GM12878 (cell line): ENCODE measurements at regions not wholly inside any gene's neighbourhood (a gene's known extent, or its start where the extent isn't known, plus 50 kb on each side); places are given as distances from the start of the nearest gene placed in this dataset.

ENCODE experiments used
- ATAC-seq: fragments of 200-7000 bp; cut with Tn5 transposase; 3 replicates; pipeline ENCODE4 v1.9.1; 2020; ENCODE audit warnings: mild to moderate bottlenecking, moderate library complexity
- BruUV-seq: library from RNA; stranded (reverse); fragments of 400-500 nt; replicated peaks from 2 replicates; lab custom pipeline; 2021; lab: Mats Ljungman, UMichigan
- CTCF ChIA-PET: fragments of 300-600 bp; sonication (Branson Sonifier 250); formaldehyde crosslinking; extraction: SDS; loops from one replicate; lab custom pipeline; 2021; ENCODE audit warnings: inconsistent platforms; lab: Yijun Ruan, JAX
- POLR2A ChIA-PET: fragments of 350-600 bp; formaldehyde crosslinking; extraction: SDS; loops from one replicate; lab custom pipeline; 2021; ENCODE audit warnings: inconsistent platforms; lab: Charles Lee
- RAD21 ChIA-PET: fragments of 300-600 bp; sonication (Branson Sonifier 250); formaldehyde crosslinking; loops from one replicate; lab custom pipeline; 2023; ENCODE audit warnings: antibody characterized with exemption; ENCODE audit not compliant: unreplicated experiment; lab: Charles Lee
- SMC1A ChIA-PET: fragments of 300-600 bp; sonication (Branson Sonifier 250); formaldehyde crosslinking; loops from one replicate; lab custom pipeline; 2023; ENCODE audit not compliant: unreplicated experiment, uncharacterized antibody; lab: Charles Lee
- DNase-seq: peaks from one replicate; pipeline ENCODE4 v3.0.0-alpha.2; 2011; ENCODE audit warnings: low read depth, low spot score
- FAIRE-seq: peaks from 3 replicates; lab custom pipeline; 2011; peaks lifted over from hg19 to GRCh38; lab: Jason Lieb, UNC
- H2AFZ ChIP-seq: 2 replicates; pipeline ENCODE4 v1.6.0; 2011; ENCODE audit warnings: low read depth, low read length, control low read depth; ENCODE audit not compliant: control insufficient read depth
- H3K27ac ChIP-seq: 2 replicates; pipeline ENCODE4 v1.5.1; 2011; ENCODE audit warnings: control low read depth; ENCODE audit not compliant: control insufficient read depth, insufficient read depth
- H3K27me3 ChIP-seq, 2 experiments: replicated peaks in 1 of 2; 2 replicates each; pipeline versions ENCODE4 v1.6.0 to v1.6.1; 2011; ENCODE audit warnings: low read length in 1 of 2; ENCODE audit not compliant: control insufficient read depth in 2 of 2, insufficient read depth in 2 of 2
- H3K36me3 ChIP-seq, 2 experiments: 2 replicates each; pipeline ENCODE4 v1.5.1; 2011; ENCODE audit warnings: low read length in 1 of 2; ENCODE audit not compliant: control insufficient read depth in 2 of 2, insufficient read depth in 2 of 2
- H3K4me1 ChIP-seq: 2 replicates; pipeline ENCODE4 v1.6.1; 2011; ENCODE audit warnings: mild to moderate bottlenecking, low read length, moderate library complexity, mixed read lengths; ENCODE audit not compliant: control insufficient read depth, insufficient read depth
- H3K4me2 ChIP-seq: 2 replicates; pipeline ENCODE4 v1.6.0; 2011; ENCODE audit warnings: control low read depth; ENCODE audit not compliant: control insufficient read depth, insufficient read depth
- H3K4me3 ChIP-seq: fragments of 200-600 bp; sonication (generic); 2 replicates; pipeline ENCODE4 v1.5.1; 2016
- H3K79me2 ChIP-seq: 2 replicates; pipeline ENCODE4 v1.6.0; 2011; ENCODE audit warnings: low read length; ENCODE audit not compliant: control insufficient read depth, insufficient read depth
- H3K9ac ChIP-seq: 2 replicates; pipeline ENCODE4 v1.8.0; 2011; ENCODE audit warnings: low read length, control low read depth, mixed read lengths; ENCODE audit not compliant: control insufficient read depth, insufficient read depth
- H3K9me3 ChIP-seq: replicated peaks from 3 replicates; pipeline ENCODE4 v1.5.1; 2011; ENCODE audit warnings: mild to moderate bottlenecking, low read length; ENCODE audit not compliant: control insufficient read depth, insufficient read depth
- H4K20me1 ChIP-seq: 2 replicates; pipeline ENCODE4 v1.6.0; 2011; ENCODE audit not compliant: control insufficient read depth, insufficient read depth
- ATF2 ChIP-seq: IDR thresholded peaks from 2 replicates; pipeline ENCODE4 v1.6.1; 2012; ENCODE audit warnings: low read length, inconsistent platforms
- BCL3 ChIP-seq: IDR thresholded peaks from 2 replicates; pipeline ENCODE4 v1.6.1; 2011; ENCODE audit warnings: borderline replicate concordance, low read depth, mild to moderate bottlenecking, moderate library complexity, low read length; ENCODE audit not compliant: insufficient read depth, poor library complexity, severe bottlenecking
- CEBPB ChIP-seq, 2 experiments: fragments of 150-350 bp in 1 of 2; IDR thresholded peaks; 2 replicates each; pipeline ENCODE4 v1.6.1; 2012 to 2014; ENCODE audit warnings: low read depth in 2 of 2, low read length in 2 of 2, borderline replicate concordance in 1 of 2, inconsistent platforms in 1 of 2
- CHD4 ChIP-seq: fragments of 200-600 bp; sonication (generic); IDR thresholded peaks from 2 replicates; pipeline ENCODE4 v1.6.1; 2016; ENCODE audit warnings: mild to moderate bottlenecking
- EGR1 ChIP-seq, 2 experiments: IDR thresholded peaks; 1 replicate in 1 of 2; 2 replicates in 1 of 2; pipeline ENCODE4 v1.6.1; 2011 to 2012; ENCODE audit warnings: low read depth in 2 of 2, low read length in 2 of 2, borderline replicate concordance in 1 of 2, mild to moderate bottlenecking in 1 of 2, moderate library complexity in 1 of 2
- ETV6 ChIP-seq, 2 experiments: fragments of 450-650 bp in 1 of 2; IDR thresholded peaks in 1 of 2; conservative IDR thresholded peaks in 1 of 2; 2 replicates each; pipeline ENCODE4 v1.6.1; 2014; ENCODE audit warnings: antibody characterized with exemption in 1 of 2, borderline replicate concordance in 1 of 2, low read depth in 1 of 2, mild to moderate bottlenecking in 1 of 2, moderate library complexity in 1 of 2
- GABPA ChIP-seq: IDR thresholded peaks from 2 replicates; pipeline ENCODE4 v1.6.1; 2014; ENCODE audit warnings: antibody characterized with exemption, low read depth, mild to moderate bottlenecking, inconsistent platforms
- LARP7 ChIP-seq: fragments of 450-650 bp; IDR thresholded peaks from 2 replicates; pipeline ENCODE4 v1.6.1; 2017; ENCODE audit warnings: mild to moderate bottlenecking
- NFIC ChIP-seq: IDR thresholded peaks from 2 replicates; pipeline ENCODE4 v1.6.1; 2012; ENCODE audit warnings: low read depth, mild to moderate bottlenecking, inconsistent platforms, low read length, moderate library complexity
- NFYA ChIP-seq: IDR thresholded peaks from 2 replicates; pipeline ENCODE4 v1.6.1; 2011; ENCODE audit warnings: low read depth, mild to moderate bottlenecking, low read length, improper control_type of control experiment, borderline replicate concordance
- PML ChIP-seq: IDR thresholded peaks from 2 replicates; pipeline ENCODE4 v1.6.1; 2012; ENCODE audit warnings: low read length, inconsistent platforms
- POLR2AphosphoS5 ChIP-seq: IDR thresholded peaks from 2 replicates; pipeline ENCODE4 v1.6.1; 2011; ENCODE audit warnings: mild to moderate bottlenecking, low read length, inconsistent platforms
- RELA ChIP-seq: fragments of 450-650 bp; IDR thresholded peaks from 2 replicates; pipeline ENCODE4 v1.8.0; 2014; ENCODE audit warnings: borderline replicate concordance; ENCODE audit not compliant: partially characterized antibody
- REST ChIP-seq: IDR thresholded peaks from 2 replicates; pipeline ENCODE4 v1.6.1; 2012; ENCODE audit warnings: mild to moderate bottlenecking, low read depth, low read length
- SUZ12 ChIP-seq: fragments of 200-600 bp; sonication (generic); IDR thresholded peaks from one replicate; pipeline ENCODE4 v1.6.1; 2018; ENCODE audit warnings: antibody characterized with exemption, mild to moderate bottlenecking; ENCODE audit not compliant: unreplicated experiment
- WGBS: methylation state at CpG from one replicate; pipeline ENCODE4 v1.1.6; 2016; ENCODE audit warnings: low lambda C conversion rate; ENCODE audit not compliant: insufficient replicate concordance, insufficient coverage; ENCODE audit errors: missing lambda C conversion rate; 5-methylcytosine and 5-hydroxymethylcytosine counted together
- in situ Hi-C: fragments of 300-500 bp; cut with MboI; formaldehyde crosslinking; loops from 9 replicates; pipeline ENCODE4 v1.14.3; 2018; ENCODE audit warnings: mixed read lengths
- intact Hi-C: fragments of 100-400 bp; cut with micrococcal nuclease; formaldehyde crosslinking; loops from one replicate; pipeline ENCODE4 v1.14.2; 2022; ENCODE audit not compliant: unreplicated experiment

GRCh38 chr3:40999682-41000081, 199.6 kb upstream of the CTNNB1 start (continued):
- TF ChIP-seq BCL3: no peak
- TF ChIP-seq GABPA: no peak

GRCh38 chr3:41000471-41000870, 198.8 kb upstream of the CTNNB1 start:
- WGBS: 30% methylated on average over 6 of the region's 6 CpGs
- intact Hi-C loops (no loop called here), in situ Hi-C loops (no loop called here)
- CTCF ChIA-PET: no interaction called here
- Histone ChIP-seq H3K9me3 (no peaks in the 10 kb centered on the region), H3K4me1 (no peaks in the 10 kb centered on the region), H3K79me2 (no peaks in the 10 kb centered on the region), H3K36me3 (no peaks in the 10 kb centered on the region), H3K27ac (no peak overlapping the region), H3K27me3 (no peaks in the 10 kb centered on the region; a peak in 1 of 4 replicates), H3K4me2 (no peak overlapping the region), H3K9ac (no peak overlapping the region), H2AFZ (no peak overlapping the region), H3K4me3 (no peak overlapping the region), H4K20me1 (no peaks in the 10 kb centered on the region)
- ATAC-seq (no peak), DNase-seq (no peak), FAIRE-seq (no peak)
- SMC1A ChIA-PET: no interaction called here
- POLR2A ChIA-PET: no interaction called here
- BruUV-seq: no TSS peak
- RAD21 ChIA-PET: no interaction called here
- TF ChIP-seq EGR1 (IDR thresholded peaks at IDR 0.05; ENCODE audit: borderline replicate concordance in 1 of 2, low read depth in 2 of 2, low read length in 2 of 2) (no peak), GABPA (no peak), RELA (no peak), NFIC (no peak), LARP7 (no peak), ATF2 (no peak), CEBPB (IDR thresholded peaks at IDR 0.05; ENCODE audit: borderline replicate concordance in 1 of 2, low read depth in 2 of 2, low read length in 2 of 2) (no peak), SUZ12 (no peak), PML (no peak), NFYA (no peak), POLR2AphosphoS5 (no peak), CHD4 (no peak), REST (no peak), ETV6 (conservative IDR thresholded peaks at IDR 0.05 in 1 of 2, IDR thresholded peaks at IDR 0.05 in 1 of 2; ENCODE audit: borderline replicate concordance in 1 of 2, low read depth in 1 of 2) (no peak)
